ENCODE measurements at regions not wholly inside any gene's neighbourhood (a gene's known extent, or its start where the extent isn't known, plus 50 kb on each side); places are given as distances from the start of the nearest gene placed in this dataset.

DNA sequence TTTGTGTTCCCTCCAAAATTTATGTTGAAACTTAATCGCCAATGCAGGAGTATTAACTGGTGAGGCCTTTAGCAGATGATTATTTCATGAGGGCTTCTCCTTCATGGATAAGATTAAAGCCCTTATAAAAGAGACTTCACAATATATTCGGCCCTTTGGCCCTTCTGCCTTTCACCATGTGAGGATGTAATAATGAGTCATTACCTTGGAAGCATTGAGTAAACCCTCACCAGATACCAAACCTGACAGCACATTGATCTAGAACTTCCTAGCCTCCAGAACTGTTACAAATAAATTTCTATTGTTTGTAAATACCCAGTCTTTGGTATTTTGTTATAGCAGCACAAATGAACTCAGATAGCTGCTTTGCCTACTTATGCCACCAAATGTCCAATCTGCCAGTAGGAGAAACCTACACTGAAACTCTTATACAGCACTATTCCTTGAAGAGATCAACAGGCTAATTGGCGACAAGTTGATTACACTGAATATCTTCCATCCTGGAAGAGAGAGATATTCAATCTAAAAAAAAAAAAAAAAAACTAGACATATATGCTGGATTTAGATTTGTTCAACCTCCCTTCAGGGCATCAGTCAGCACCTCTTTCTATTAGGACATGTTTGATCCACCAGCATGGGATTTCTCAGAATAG is 125.9 kb upstream of the COL5A2 start:
- no peak for TF ChIP-seq POLR2A (IDR thresholded peaks at IDR 0.05; ENCODE audit: low read depth, low read length)
- TF ChIP-seq TAF1 (IDR thresholded peaks at IDR 0.05; ENCODE audit: low read depth, low read length): no peak
